ENCODE measurements at regions not wholly inside any gene's neighbourhood (a gene's known extent, or its start where the extent isn't known, plus 50 kb on each side); places are given as distances from the start of the nearest gene placed in this dataset.

GRCh38 chr13:73683746-73684145 lies 450.5 kb downstream of the KLF12 start:
- no peak for DNase-seq

- DNase-seq, result no peak
These were observed 452.4 kb downstream of the KLF12 start for GRCh38 chr13:73681779-73682178.

- DNase-seq, result no peak
These were observed 453.2 kb downstream of the KLF12 start for GRCh38 chr13:73681015-73681414.

- DNase-seq, result no peak
These were observed 457.1 kb downstream of the KLF12 start for GRCh38 chr13:73677048-73677601.

- DNase-seq, result no peak
These were observed 457.6 kb downstream of the KLF12 start for GRCh38 chr13:73676550-73677047.

GRCh38 chr13:73675821-73676220 lies 458.4 kb downstream of the KLF12 start:
- DNase-seq, result no peak

GRCh38 chr13:73674570-73674969 lies 459.6 kb downstream of the KLF12 start:
- DNase-seq, result no peak

- no peak for DNase-seq
These were observed 460.3 kb downstream of the KLF12 start for GRCh38 chr13:73673931-73674330.

GRCh38 chr13:73672492-73672891 lies 461.7 kb downstream of the KLF12 start:
- DNase-seq, result no peak

GRCh38 chr13:73671732-73672131 lies 462.5 kb downstream of the KLF12 start:
- no peak for DNase-seq

- DNase-seq, result no peak
These were observed 463.2 kb downstream of the KLF12 start for GRCh38 chr13:73671011-73671410.

GRCh38 chr13:73667756-73668155 lies 466.4 kb downstream of the KLF12 start:
- DNase-seq, result no peak

- no peak for DNase-seq
These were observed 468.9 kb downstream of the KLF12 start for GRCh38 chr13:73665261-73665660.

GRCh38 chr13:73664851-73665250 lies 469.4 kb downstream of the KLF12 start:
- no peak for DNase-seq

- no peak for DNase-seq
These were observed 471.4 kb downstream of the KLF12 start for GRCh38 chr13:73662833-73663232.

GRCh38 chr13:73661687-73662425 lies 472.3 kb downstream of the KLF12 start:
- no peak for DNase-seq

GRCh38 chr13:73661066-73661465 lies 473.1 kb downstream of the KLF12 start:
- DNase-seq, result peak in 1 of 56 donors; percentile 0

GRCh38 chr13:73658639-73659038 lies 475.6 kb downstream of the KLF12 start:
- DNase-seq, result no peak

- peak in 37 of 56 donors; percentile 2 to 61 (median 20) for DNase-seq
These were observed 476.2 kb downstream of the KLF12 start for GRCh38 chr13:73657821-73658540.

GRCh38 chr13:73656863-73657262 lies 477.3 kb downstream of the KLF12 start:
- DNase-seq, result no peak

GRCh38 chr13:73653688-73654087 lies 480.5 kb downstream of the KLF12 start:
- DNase-seq, result no peak

GRCh38 chr13:73647417-73647816 lies 486.8 kb downstream of the KLF12 start:
- DNase-seq, result no peak
